Calu3 (cell line): ENCODE measurements at regions not wholly inside any gene's neighbourhood (a gene's known extent, or its start where the extent isn't known, plus 50 kb on each side); places are given as distances from the start of the nearest gene placed in this dataset.

Experiments used
- BruUV-seq: library from RNA; stranded (reverse); fragments of 400-500 nt; replicated peaks from 2 replicates; lab custom pipeline; 2021; lab: Mats Ljungman, UMichigan
- CTCF ChIA-PET: fragments of 300-600 bp; sonication (Branson Sonifier 250); formaldehyde crosslinking; loops from one replicate; lab custom pipeline; 2022; ENCODE audit warnings: antibody characterized with exemption; lab: Charles Lee
- DNase-seq: peaks from one replicate; pipeline ENCODE4 v3.0.0; 2022
- H3K27ac Mint-ChIP-seq: one replicate; pipeline ENCODE4 v1.8.0; 2022; ENCODE audit warnings: mixed read lengths; ENCODE audit not compliant: unreplicated experiment
- H3K27me3 Mint-ChIP-seq: one replicate; pipeline ENCODE4 v1.8.0; 2022; ENCODE audit warnings: mixed read lengths; ENCODE audit not compliant: unreplicated experiment
- H3K36me3 Mint-ChIP-seq: one replicate; pipeline ENCODE4 v1.8.0; 2022; ENCODE audit warnings: mild to moderate bottlenecking, moderate library complexity, mixed read lengths; ENCODE audit not compliant: insufficient read depth, unreplicated experiment
- H3K4me1 Mint-ChIP-seq: one replicate; pipeline ENCODE4 v1.8.0; 2022; ENCODE audit warnings: mild to moderate bottlenecking, low read depth, mixed read lengths; ENCODE audit not compliant: unreplicated experiment
- H3K4me3 Mint-ChIP-seq: one replicate; pipeline ENCODE4 v1.8.0; 2022; ENCODE audit warnings: mild to moderate bottlenecking, low read depth, moderate library complexity, mixed read lengths; ENCODE audit not compliant: unreplicated experiment
- H3K9me3 Mint-ChIP-seq: one replicate; pipeline ENCODE4 v1.8.0; 2022; ENCODE audit warnings: low read depth, mixed read lengths; ENCODE audit not compliant: unreplicated experiment
- CTCF ChIP-seq: fragments of 200-600 bp; IDR thresholded peaks from one replicate; pipeline ENCODE4 v1.8.0; 2022; ENCODE audit warnings: antibody characterized with exemption; ENCODE audit not compliant: unreplicated experiment
- intact Hi-C: fragments of 100-400 bp; cut with micrococcal nuclease; formaldehyde crosslinking; loops from one replicate; pipeline ENCODE4 v1.10.0; 2022; ENCODE audit not compliant: unreplicated experiment

GRCh38 chr2:65582364-65582763 is 150.0 kb upstream of the SPRED2 start:
- no peak for DNase-seq
- CTCF ChIA-PET, result no interaction called here

DNA sequence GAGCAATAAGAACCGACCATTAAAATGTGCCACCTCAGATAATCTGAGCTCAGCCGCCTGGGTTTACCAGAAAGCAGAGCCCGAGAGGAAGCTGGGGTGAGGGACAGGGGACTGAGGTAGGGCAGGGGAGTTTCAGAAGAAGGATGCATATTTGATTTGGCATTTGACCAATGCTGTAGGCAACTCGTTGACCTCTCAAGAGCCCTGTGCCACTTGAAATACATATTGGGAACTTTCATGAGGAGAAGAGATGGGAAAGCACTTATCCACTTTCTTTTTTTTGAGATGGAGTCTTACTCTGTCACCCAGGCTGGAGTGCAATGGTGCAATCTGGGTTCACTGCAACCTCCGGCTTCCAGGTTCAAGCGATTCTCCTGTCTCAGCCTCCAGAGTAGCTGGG is 148.4 kb upstream of the SPRED2 start:
- Mint-ChIP-seq H3K27ac (no peak overlapping the region), H3K27me3 (no peaks in the 10 kb centered on the region), H3K9me3 (peaks cover 2% of the 10 kb centered on the region), H3K4me1 (peaks cover 38% of the 10 kb centered on the region), H3K4me3 (no peak overlapping the region), H3K36me3 (peaks cover 12% of the 10 kb centered on the region)
- BruUV-seq, result no TSS peak
- intact Hi-C loops, result no loop called here
- no peak for DNase-seq
- CTCF ChIA-PET, result no interaction called here
- TF ChIP-seq CTCF, result no peak

More at GRCh38 chr2:65582364-65582763, 150.0 kb upstream of the SPRED2 start:
- TF ChIP-seq CTCF, result no peak
- no TSS peak for BruUV-seq
- Mint-ChIP-seq H3K36me3 (peaks cover 4% of the 10 kb centered on the region), H3K9me3 (peaks cover 2% of the 10 kb centered on the region), H3K27ac (no peak overlapping the region), H3K27me3 (no peaks in the 10 kb centered on the region), H3K4me1 (peaks cover 23% of the 10 kb centered on the region), H3K4me3 (no peak overlapping the region)
- intact Hi-C loops, result no loop called here

DNA sequence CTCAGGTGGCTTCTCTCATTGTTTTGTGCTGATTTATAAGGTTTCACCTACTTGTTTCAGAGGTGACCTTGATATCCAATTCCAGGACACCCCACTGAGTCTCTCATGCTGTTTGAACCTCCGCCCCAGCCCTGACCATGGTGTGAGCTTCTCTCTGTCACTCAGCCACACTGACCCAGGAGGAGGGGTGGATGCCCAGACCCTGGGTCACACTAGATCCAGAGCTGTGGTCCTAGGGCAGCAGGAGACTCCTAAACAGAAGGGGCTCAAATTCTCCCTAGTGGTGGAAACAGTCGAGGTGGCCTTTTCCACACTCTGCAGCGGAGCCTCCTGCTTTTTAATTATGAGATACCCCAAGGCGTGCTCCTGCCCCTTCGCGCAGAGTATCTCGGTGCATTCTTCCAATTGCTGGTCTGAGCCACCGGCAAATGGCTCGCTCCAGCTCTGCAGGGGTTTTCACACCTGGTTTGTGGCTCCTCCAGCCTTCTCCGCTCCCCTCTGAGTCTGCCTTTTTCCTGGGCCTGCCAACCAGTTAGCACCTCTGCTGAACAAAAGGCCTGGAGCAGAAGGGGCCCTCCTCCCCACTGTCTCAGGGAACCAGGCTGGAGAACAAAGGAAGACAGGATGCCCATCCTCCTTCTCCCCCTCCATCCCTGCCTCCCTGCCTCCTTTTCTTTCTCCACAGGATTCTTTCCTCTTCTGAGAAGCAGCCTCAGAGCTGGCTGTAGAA is 147.3 kb upstream of the SPRED2 start:
- DNase-seq, result no peak
- intact Hi-C loops, result no loop called here
- peaks cover 12% of the 10 kb centered on the region for H3K36me3 Mint-ChIP-seq
- peaks cover 41% of the 10 kb centered on the region for H3K4me1 Mint-ChIP-seq
- H3K27me3 Mint-ChIP-seq, result no peaks in the 10 kb centered on the region
- peaks cover 2% of the 10 kb centered on the region for H3K9me3 Mint-ChIP-seq
- BruUV-seq, result no TSS peak
- CTCF ChIA-PET, result no interaction called here
- TF ChIP-seq CTCF, result no peak
- H3K27ac Mint-ChIP-seq, result no peak overlapping the region
- H3K4me3 Mint-ChIP-seq, result no peak overlapping the region

GRCh38 chr2:65577654-65578053 is 145.3 kb upstream of the SPRED2 start:
- Mint-ChIP-seq H3K27me3 (no peaks in the 10 kb centered on the region), H3K27ac (peak overlapping the region; percentile 89), H3K4me3 (no peak overlapping the region), H3K4me1 (peaks cover 41% of the 10 kb centered on the region), H3K9me3 (peaks cover 2% of the 10 kb centered on the region), H3K36me3 (peaks cover 12% of the 10 kb centered on the region)
- TF ChIP-seq CTCF, result no peak
- no TSS peak for BruUV-seq
- intact Hi-C loops, result no loop called here
- CTCF ChIA-PET, result no interaction called here
- no peak for DNase-seq
